OCI-LY3 (cell line): ENCODE measurements at regions not wholly inside any gene's neighbourhood (a gene's known extent, or its start where the extent isn't known, plus 50 kb on each side); places are given as distances from the start of the nearest gene placed in this dataset.

Experiments used
- EZH2phosphoT487 ChIP-seq: fragments of 200-600 bp; shearing (Covaris generic); IDR thresholded peaks from 2 replicates; pipeline ENCODE4 v1.6.1; 2018; ENCODE audit warnings: antibody characterized with exemption, mixed run types, low read depth
- TF ChIP-seq, protein P1 (sequence below): fragments of 200-600, 300-600 bp; sonication (generic); IDR thresholded peaks from 2 replicates; pipeline ENCODE4 v1.5.1; 2014; ENCODE audit warnings: antibody characterized with exemption, low read length, low read depth

GRCh38 chr6:159101656-159102055 lies 56.9 kb upstream of the TAGAP start:
- TF ChIP-seq EZH2phosphoT487, result no peak
- TF ChIP-seq, protein P1, sequence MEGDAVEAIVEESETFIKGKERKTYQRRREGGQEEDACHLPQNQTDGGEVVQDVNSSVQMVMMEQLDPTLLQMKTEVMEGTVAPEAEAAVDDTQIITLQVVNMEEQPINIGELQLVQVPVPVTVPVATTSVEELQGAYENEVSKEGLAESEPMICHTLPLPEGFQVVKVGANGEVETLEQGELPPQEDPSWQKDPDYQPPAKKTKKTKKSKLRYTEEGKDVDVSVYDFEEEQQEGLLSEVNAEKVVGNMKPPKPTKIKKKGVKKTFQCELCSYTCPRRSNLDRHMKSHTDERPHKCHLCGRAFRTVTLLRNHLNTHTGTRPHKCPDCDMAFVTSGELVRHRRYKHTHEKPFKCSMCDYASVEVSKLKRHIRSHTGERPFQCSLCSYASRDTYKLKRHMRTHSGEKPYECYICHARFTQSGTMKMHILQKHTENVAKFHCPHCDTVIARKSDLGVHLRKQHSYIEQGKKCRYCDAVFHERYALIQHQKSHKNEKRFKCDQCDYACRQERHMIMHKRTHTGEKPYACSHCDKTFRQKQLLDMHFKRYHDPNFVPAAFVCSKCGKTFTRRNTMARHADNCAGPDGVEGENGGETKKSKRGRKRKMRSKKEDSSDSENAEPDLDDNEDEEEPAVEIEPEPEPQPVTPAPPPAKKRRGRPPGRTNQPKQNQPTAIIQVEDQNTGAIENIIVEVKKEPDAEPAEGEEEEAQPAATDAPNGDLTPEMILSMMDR, result no peak
